ENCODE measurements at regions not wholly inside any gene's neighbourhood (a gene's known extent, or its start where the extent isn't known, plus 50 kb on each side); places are given as distances from the start of the nearest gene placed in this dataset.

- no peak for DNase-seq (ENCODE audit: low read depth)
- H3K4me3 ChIP-seq (ENCODE audit: low read depth, low read length), result no peak overlapping the region
- TF ChIP-seq, protein P1, sequence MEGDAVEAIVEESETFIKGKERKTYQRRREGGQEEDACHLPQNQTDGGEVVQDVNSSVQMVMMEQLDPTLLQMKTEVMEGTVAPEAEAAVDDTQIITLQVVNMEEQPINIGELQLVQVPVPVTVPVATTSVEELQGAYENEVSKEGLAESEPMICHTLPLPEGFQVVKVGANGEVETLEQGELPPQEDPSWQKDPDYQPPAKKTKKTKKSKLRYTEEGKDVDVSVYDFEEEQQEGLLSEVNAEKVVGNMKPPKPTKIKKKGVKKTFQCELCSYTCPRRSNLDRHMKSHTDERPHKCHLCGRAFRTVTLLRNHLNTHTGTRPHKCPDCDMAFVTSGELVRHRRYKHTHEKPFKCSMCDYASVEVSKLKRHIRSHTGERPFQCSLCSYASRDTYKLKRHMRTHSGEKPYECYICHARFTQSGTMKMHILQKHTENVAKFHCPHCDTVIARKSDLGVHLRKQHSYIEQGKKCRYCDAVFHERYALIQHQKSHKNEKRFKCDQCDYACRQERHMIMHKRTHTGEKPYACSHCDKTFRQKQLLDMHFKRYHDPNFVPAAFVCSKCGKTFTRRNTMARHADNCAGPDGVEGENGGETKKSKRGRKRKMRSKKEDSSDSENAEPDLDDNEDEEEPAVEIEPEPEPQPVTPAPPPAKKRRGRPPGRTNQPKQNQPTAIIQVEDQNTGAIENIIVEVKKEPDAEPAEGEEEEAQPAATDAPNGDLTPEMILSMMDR (IDR thresholded peaks at IDR 0.05; ENCODE audit: insufficient read depth, low read depth, low read length, missing control alignments), result no peak
Observed at GRCh38 chr7:114859477-114859876, 62.4 kb upstream of the MDFIC start.

DNA sequence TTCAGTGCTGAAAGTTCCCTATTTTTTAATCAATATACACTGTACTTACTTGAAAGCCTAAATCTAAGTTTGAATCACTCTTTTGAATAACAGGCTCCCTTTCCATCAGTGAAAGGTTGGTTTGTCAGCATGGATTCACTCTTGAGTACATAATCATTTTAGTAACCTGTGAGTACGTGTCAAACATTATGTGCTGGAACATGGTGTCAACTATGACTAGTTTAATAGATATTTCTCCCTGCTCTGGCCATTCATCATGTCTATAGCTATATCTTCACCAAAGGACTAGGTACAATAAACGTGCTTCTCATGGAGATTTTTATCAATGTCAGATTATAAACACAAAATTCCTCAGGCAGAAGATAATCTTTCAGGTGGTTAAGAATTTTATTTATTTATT is 61.7 kb upstream of the MDFIC start:
- DNase-seq (ENCODE audit: low read depth), result no peak
- H3K4me3 ChIP-seq (ENCODE audit: low read depth, low read length), result no peak overlapping the region
- TF ChIP-seq, protein P1 (IDR thresholded peaks at IDR 0.05; ENCODE audit: insufficient read depth, low read depth, low read length, missing control alignments), result no peak

- TF ChIP-seq, protein P1 (IDR thresholded peaks at IDR 0.05; ENCODE audit: insufficient read depth, low read depth, low read length, missing control alignments), result no peak
- DNase-seq (ENCODE audit: low read depth), result no peak
- H3K4me3 ChIP-seq (ENCODE audit: low read depth, low read length), result no peak overlapping the region
Observed at GRCh38 chr7:114862406-114862805, 59.5 kb upstream of the MDFIC start.

- TF ChIP-seq, protein P1 (IDR thresholded peaks at IDR 0.05; ENCODE audit: insufficient read depth, low read depth, low read length, missing control alignments), result no peak
- no peak for DNase-seq (ENCODE audit: low read depth)
- H3K4me3 ChIP-seq (ENCODE audit: low read depth, low read length), result no peak overlapping the region
Observed at GRCh38 chr7:114864278-114864677, 57.6 kb upstream of the MDFIC start.

DNA sequence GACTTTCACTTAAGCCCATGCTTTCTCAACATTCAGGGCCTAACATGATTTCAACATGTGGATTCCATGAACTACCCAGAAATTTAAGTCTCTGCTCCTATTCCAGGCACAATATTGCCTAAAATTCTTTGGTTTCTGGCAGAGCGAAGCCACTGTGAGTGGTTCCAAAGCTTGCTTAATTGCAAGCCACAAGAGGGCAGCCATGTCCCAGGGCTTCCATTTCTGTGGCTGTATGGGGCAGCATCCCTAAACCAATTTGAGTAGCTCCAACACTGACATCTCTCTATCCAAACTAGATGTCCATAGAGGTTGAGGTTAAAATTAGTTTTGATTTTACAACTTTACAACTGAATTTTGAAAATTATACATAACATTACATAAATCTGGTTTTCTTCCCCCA is 56.3 kb upstream of the MDFIC start:
- peak; percentile 80 for DNase-seq (ENCODE audit: low read depth)
- TF ChIP-seq, protein P1 (IDR thresholded peaks at IDR 0.05; ENCODE audit: insufficient read depth, low read depth, low read length, missing control alignments), result peak; percentile 75

More for the DNA sequence above, 56.3 kb upstream of the MDFIC start:
- no peak overlapping the region for H3K4me3 ChIP-seq (ENCODE audit: low read depth, low read length)

Measured in GM12865 (cell line).